ENCODE measurements at regions not wholly inside any gene's neighbourhood (a gene's known extent, or its start where the extent isn't known, plus 50 kb on each side); places are given as distances from the start of the nearest gene placed in this dataset.

DNA sequence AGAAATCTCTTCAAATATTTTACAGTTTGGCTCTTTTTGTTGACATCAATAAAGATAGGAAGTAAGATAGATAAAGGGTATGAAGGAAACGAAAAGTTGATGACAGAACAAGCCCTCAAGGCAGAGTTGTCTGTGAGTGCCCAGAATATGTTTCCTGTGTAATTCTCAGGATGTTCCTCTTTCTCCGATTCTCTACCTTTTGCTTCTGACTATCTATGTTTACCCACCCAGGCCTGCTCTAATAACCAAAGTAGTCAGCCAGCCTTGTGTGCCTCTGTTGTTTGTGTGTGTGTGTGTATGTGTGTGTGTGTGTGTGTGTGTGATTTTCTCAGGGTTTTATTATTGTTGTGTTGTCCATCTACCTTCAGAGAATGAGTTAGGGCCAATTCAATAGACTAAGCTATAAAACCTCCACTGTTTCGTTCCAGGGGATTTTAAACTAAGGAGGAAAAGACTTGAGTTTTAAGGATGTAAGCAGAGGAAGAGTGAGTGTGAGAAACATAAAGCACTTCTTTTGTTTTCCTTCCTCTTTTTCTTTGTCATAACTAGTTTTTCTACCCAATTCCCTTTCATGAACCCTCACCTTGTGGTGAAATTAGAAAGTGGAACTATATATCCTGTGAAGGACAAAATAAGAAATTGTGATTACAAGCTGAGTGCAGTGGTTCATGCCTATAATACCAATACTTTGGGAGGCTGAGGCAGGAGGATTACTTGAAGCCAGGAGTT lies 627.4 kb upstream of the NR5A2 start:
- Histone ChIP-seq H3K27ac (ENCODE audit: low read depth, low read length) (no peak overlapping the region), H3K9me3 (ENCODE audit: control insufficient read depth, low read length) (no peaks in the 10 kb centered on the region), H3K9ac (ENCODE audit: extremely low read depth, low read length, poor library complexity, severe bottlenecking) (no peak overlapping the region), H3K36me3 (ENCODE audit: control insufficient read depth, insufficient read depth, low read length) (no peaks in the 10 kb centered on the region), H3K27me3 (ENCODE audit: control insufficient read depth, insufficient read depth, low read length, poor library complexity, severe bottlenecking) (no peaks in the 10 kb centered on the region), H3K4me3 (ENCODE audit: low read length) (no peak overlapping the region), H3K4me1 (ENCODE audit: control insufficient read depth, insufficient read depth, low read length) (no peaks in the 10 kb centered on the region)
- no peak for DNase-seq
- WGBS, 2 experiments (ENCODE audit: insufficient coverage in 1 of 2, insufficient read length in 1 of 2) = 86% methylated on average over 3 of the region's 3 CpGs; no CpG with 5 or more reads in 1 of the 2 experiments
- H3K36me3 Mint-ChIP-seq (ENCODE audit: low read depth) = no peaks in the 10 kb centered on the region
- no peaks in the 10 kb centered on the region for H3K9me3 Mint-ChIP-seq
- H3K4me1 Mint-ChIP-seq = no peaks in the 10 kb centered on the region
- H3K27ac Mint-ChIP-seq = no peak overlapping the region
- no peaks in the 10 kb centered on the region for H3K27me3 Mint-ChIP-seq (ENCODE audit: insufficient read depth)
- TF ChIP-seq, protein P1, sequence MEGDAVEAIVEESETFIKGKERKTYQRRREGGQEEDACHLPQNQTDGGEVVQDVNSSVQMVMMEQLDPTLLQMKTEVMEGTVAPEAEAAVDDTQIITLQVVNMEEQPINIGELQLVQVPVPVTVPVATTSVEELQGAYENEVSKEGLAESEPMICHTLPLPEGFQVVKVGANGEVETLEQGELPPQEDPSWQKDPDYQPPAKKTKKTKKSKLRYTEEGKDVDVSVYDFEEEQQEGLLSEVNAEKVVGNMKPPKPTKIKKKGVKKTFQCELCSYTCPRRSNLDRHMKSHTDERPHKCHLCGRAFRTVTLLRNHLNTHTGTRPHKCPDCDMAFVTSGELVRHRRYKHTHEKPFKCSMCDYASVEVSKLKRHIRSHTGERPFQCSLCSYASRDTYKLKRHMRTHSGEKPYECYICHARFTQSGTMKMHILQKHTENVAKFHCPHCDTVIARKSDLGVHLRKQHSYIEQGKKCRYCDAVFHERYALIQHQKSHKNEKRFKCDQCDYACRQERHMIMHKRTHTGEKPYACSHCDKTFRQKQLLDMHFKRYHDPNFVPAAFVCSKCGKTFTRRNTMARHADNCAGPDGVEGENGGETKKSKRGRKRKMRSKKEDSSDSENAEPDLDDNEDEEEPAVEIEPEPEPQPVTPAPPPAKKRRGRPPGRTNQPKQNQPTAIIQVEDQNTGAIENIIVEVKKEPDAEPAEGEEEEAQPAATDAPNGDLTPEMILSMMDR (conservative IDR thresholded peaks at IDR 0.05) = no peak
- no peak overlapping the region for H3K4me3 Mint-ChIP-seq

DNA sequence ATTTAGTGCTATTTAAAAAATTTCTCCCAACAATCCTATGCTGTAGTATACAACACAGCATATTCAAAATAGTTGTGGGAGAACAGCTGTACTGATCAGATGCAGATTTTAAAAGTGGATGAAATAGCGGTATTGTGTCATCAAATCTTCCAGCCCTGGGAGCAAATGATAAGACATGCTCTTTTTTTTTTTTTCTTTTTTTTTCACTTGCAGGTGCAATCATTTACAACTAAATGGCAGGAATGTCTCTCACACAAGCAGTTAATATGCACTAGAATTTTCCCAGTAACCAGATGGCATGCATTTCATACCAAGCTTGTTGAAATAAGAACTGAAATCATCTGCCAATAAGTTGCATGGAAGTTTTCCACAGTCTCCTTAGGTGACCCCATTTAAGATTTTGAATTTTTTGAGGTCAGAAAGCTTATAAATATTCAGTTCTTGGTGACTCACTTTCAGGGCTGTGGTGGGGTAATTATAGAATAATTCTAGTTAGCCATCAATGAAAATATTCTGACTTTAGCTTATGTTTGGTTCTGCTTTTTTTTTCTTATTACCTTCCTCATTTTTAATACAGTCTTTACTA lies 623.9 kb upstream of the NR5A2 start:
- H3K4me3 Mint-ChIP-seq = no peak overlapping the region
- WGBS, 2 experiments (ENCODE audit: insufficient coverage in 1 of 2, insufficient read length in 1 of 2) = 93% methylated on average over 1 of the region's 1 CpG; no CpG with 5 or more reads in 1 of the 2 experiments
- H3K36me3 Mint-ChIP-seq (ENCODE audit: low read depth) = no peaks in the 10 kb centered on the region
- peaks cover 7% of the 10 kb centered on the region for H3K4me1 Mint-ChIP-seq
- TF ChIP-seq, protein P1 (conservative IDR thresholded peaks at IDR 0.05) = no peak
- H3K4me1 ChIP-seq (ENCODE audit: control insufficient read depth, insufficient read depth, low read length) = no peaks in the 10 kb centered on the region
- peaks cover 5% of the 10 kb centered on the region for H3K9me3 ChIP-seq (ENCODE audit: control insufficient read depth, low read length)
- no peaks in the 10 kb centered on the region for H3K27me3 ChIP-seq (ENCODE audit: control insufficient read depth, insufficient read depth, low read length, poor library complexity, severe bottlenecking)
- no peak overlapping the region for H3K27ac Mint-ChIP-seq
- no peaks in the 10 kb centered on the region for H3K27me3 Mint-ChIP-seq (ENCODE audit: insufficient read depth)
- no peak overlapping the region for H3K27ac ChIP-seq (ENCODE audit: low read depth, low read length)
- no peak overlapping the region for H3K4me3 ChIP-seq (ENCODE audit: low read length)
- peaks cover 6% of the 10 kb centered on the region for H3K9me3 Mint-ChIP-seq
- no peak overlapping the region for H3K9ac ChIP-seq (ENCODE audit: extremely low read depth, low read length, poor library complexity, severe bottlenecking)
- H3K36me3 ChIP-seq (ENCODE audit: control insufficient read depth, insufficient read depth, low read length) = no peaks in the 10 kb centered on the region
- no peak for DNase-seq

DNA sequence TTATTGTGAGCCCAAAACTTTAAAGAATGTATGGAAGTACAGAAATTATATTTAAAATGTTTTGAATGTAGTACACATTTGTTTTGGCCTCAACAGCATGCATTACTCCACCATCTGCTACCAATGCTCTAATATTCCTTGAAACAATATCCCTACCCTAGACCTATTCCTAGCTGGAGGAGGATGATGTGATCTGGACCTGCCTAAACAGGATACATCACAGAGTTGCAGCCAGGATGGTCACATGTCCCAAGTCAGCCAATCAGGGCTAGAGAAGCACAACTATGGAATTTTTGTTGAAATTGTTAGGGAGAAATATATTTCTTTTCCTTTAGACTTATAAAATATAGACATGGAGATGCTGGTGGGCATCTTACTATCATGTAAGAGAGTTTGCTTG lies 623.3 kb upstream of the NR5A2 start:
- H3K4me1 ChIP-seq (ENCODE audit: control insufficient read depth, insufficient read depth, low read length) = no peaks in the 10 kb centered on the region
- Mint-ChIP-seq H3K27ac (no peak overlapping the region), H3K4me1 (peaks cover 7% of the 10 kb centered on the region), H3K27me3 (ENCODE audit: insufficient read depth) (no peaks in the 10 kb centered on the region), H3K36me3 (ENCODE audit: low read depth) (no peaks in the 10 kb centered on the region), H3K9me3 (peaks cover 6% of the 10 kb centered on the region), H3K4me3 (no peak overlapping the region)
- DNase-seq = no peak
- no peaks in the 10 kb centered on the region for H3K27me3 ChIP-seq (ENCODE audit: control insufficient read depth, insufficient read depth, low read length, poor library complexity, severe bottlenecking)
- H3K27ac ChIP-seq (ENCODE audit: low read depth, low read length) = no peak overlapping the region
- no peak overlapping the region for H3K9ac ChIP-seq (ENCODE audit: extremely low read depth, low read length, poor library complexity, severe bottlenecking)
- no peak overlapping the region for H3K4me3 ChIP-seq (ENCODE audit: low read length)
- TF ChIP-seq, protein P1 (conservative IDR thresholded peaks at IDR 0.05) = no peak
- peaks cover 5% of the 10 kb centered on the region for H3K9me3 ChIP-seq (ENCODE audit: control insufficient read depth, low read length)
- H3K36me3 ChIP-seq (ENCODE audit: control insufficient read depth, insufficient read depth, low read length) = no peaks in the 10 kb centered on the region

Data from endodermal cell (in vitro differentiated cells).